Keratinocyte (primary cell): ENCODE measurements at regions not wholly inside any gene's neighbourhood (a gene's known extent, or its start where the extent isn't known, plus 50 kb on each side); places are given as distances from the start of the nearest gene placed in this dataset.

Source experiments
- EZH2 ChIP-seq: IDR thresholded peaks from one replicate; pipeline ENCODE4 v1.6.1; 2012; ENCODE audit warnings: inconsistent platforms, mild to moderate bottlenecking, low read length, moderate library complexity
- TF ChIP-seq, protein P1 (sequence below), 3 experiments: IDR thresholded peaks in 1 of 3; conservative IDR thresholded peaks in 1 of 3; optimal IDR thresholded peaks in 1 of 3; 2 replicates in 2 of 3; 3 replicates in 1 of 3; pipeline versions ENCODE3 to v1.5.1; 2011; ENCODE audit warnings: low read length in 3 of 3, mild to moderate bottlenecking in 3 of 3, moderate library complexity in 2 of 3, control low read depth in 1 of 3, inconsistent platforms in 1 of 3; ENCODE audit not compliant: insufficient read depth in 2 of 3; ENCODE audit errors: extremely low read depth in 1 of 3

DNA sequence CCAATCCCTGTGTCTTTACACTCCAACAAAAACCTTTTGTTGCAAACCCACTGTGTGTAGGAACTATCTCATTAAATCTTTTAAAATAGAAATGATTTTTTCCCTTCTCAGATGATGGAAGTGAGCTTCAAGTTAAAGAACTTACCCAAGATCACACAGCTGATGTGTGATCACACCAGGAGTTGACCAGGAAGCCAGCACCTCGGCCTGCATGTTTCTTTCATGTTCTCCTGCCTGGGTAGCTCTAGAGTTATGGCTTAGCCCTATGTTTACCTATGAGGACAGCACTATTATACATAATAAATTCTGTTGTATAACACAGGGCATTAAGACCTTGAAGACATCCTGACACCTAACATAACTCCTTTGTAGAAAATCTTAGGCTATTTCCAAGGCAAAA lies 132.1 kb upstream of the KLHL25 start:
- TF ChIP-seq, protein P1, sequence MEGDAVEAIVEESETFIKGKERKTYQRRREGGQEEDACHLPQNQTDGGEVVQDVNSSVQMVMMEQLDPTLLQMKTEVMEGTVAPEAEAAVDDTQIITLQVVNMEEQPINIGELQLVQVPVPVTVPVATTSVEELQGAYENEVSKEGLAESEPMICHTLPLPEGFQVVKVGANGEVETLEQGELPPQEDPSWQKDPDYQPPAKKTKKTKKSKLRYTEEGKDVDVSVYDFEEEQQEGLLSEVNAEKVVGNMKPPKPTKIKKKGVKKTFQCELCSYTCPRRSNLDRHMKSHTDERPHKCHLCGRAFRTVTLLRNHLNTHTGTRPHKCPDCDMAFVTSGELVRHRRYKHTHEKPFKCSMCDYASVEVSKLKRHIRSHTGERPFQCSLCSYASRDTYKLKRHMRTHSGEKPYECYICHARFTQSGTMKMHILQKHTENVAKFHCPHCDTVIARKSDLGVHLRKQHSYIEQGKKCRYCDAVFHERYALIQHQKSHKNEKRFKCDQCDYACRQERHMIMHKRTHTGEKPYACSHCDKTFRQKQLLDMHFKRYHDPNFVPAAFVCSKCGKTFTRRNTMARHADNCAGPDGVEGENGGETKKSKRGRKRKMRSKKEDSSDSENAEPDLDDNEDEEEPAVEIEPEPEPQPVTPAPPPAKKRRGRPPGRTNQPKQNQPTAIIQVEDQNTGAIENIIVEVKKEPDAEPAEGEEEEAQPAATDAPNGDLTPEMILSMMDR (optimal IDR thresholded peaks at IDR 0.05 in 1 of 3, IDR thresholded peaks at IDR 0.05 in 1 of 3, conservative IDR thresholded peaks at IDR 0.05 in 1 of 3; ENCODE audit: extremely low read depth in 1 of 3, insufficient read depth in 2 of 3, low read length in 3 of 3): no peak
- TF ChIP-seq EZH2: no peak
